GM12865 (cell line): ENCODE measurements at regions not wholly inside any gene's neighbourhood (a gene's known extent, or its start where the extent isn't known, plus 50 kb on each side); places are given as distances from the start of the nearest gene placed in this dataset.
A peak's percentile ranks its signal among the peaks of the same experiment; 100 is the strongest.

ENCODE experiments used
- DNase-seq: peaks from one replicate; pipeline ENCODE4 v3.0.0; 2010; ENCODE audit warnings: low read depth
- H3K4me3 ChIP-seq: 2 replicates; pipeline ENCODE4 v1.5.1; 2011; ENCODE audit warnings: mild to moderate bottlenecking, low read depth, low read length, control low read depth
- TF ChIP-seq, protein P1 (sequence below): IDR thresholded peaks from 2 replicates; pipeline ENCODE4 v1.5.1; 2011; ENCODE audit warnings: low read length, control low read depth, low read depth, inconsistent platforms; ENCODE audit not compliant: insufficient read depth; ENCODE audit errors: missing control alignments

DNA sequence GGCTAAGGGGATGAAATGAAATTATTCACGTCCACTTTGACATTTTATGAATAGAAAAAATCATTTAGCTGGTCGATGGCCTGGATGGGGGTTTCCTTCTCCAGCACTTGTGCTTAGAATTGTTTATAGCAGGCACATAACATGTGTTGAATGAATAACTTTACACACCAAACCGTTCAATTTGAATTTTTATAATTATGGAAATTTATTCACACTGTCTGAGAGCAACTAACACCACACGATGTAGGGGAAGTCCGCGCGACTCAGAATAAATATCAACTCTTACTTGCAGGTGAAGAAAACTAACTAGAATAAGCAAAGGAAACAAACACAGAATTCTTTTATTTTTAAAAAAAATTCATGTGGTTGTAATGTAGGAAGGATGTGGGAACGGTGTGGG is 81.3 kb downstream of the MINAR1 start:
- TF ChIP-seq, protein P1, sequence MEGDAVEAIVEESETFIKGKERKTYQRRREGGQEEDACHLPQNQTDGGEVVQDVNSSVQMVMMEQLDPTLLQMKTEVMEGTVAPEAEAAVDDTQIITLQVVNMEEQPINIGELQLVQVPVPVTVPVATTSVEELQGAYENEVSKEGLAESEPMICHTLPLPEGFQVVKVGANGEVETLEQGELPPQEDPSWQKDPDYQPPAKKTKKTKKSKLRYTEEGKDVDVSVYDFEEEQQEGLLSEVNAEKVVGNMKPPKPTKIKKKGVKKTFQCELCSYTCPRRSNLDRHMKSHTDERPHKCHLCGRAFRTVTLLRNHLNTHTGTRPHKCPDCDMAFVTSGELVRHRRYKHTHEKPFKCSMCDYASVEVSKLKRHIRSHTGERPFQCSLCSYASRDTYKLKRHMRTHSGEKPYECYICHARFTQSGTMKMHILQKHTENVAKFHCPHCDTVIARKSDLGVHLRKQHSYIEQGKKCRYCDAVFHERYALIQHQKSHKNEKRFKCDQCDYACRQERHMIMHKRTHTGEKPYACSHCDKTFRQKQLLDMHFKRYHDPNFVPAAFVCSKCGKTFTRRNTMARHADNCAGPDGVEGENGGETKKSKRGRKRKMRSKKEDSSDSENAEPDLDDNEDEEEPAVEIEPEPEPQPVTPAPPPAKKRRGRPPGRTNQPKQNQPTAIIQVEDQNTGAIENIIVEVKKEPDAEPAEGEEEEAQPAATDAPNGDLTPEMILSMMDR, result no peak
- no peak overlapping the region for H3K4me3 ChIP-seq
- no peak for DNase-seq

DNA sequence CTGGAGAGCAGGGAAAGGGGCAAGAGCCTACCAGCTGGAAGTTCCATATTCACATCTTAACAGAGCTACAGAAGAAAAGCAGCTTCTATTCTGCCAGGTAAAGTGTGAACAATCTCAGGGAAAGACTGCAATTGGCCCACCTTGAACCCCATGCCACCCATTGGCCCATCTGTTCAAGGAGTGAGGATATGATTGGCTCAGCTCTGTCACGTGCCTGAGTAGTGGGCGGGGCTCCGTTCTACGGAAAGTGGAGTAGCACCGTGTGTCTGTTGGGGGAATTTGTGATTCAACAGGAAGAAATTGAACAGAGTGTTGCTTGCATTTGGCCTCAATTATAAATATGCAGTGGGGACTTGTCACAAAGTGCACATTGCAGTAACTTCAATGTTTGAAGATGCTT is 81.8 kb downstream of the MINAR1 start:
- H3K4me3 ChIP-seq, result no peak overlapping the region
- TF ChIP-seq, protein P1, result no peak
- no peak for DNase-seq

DNA sequence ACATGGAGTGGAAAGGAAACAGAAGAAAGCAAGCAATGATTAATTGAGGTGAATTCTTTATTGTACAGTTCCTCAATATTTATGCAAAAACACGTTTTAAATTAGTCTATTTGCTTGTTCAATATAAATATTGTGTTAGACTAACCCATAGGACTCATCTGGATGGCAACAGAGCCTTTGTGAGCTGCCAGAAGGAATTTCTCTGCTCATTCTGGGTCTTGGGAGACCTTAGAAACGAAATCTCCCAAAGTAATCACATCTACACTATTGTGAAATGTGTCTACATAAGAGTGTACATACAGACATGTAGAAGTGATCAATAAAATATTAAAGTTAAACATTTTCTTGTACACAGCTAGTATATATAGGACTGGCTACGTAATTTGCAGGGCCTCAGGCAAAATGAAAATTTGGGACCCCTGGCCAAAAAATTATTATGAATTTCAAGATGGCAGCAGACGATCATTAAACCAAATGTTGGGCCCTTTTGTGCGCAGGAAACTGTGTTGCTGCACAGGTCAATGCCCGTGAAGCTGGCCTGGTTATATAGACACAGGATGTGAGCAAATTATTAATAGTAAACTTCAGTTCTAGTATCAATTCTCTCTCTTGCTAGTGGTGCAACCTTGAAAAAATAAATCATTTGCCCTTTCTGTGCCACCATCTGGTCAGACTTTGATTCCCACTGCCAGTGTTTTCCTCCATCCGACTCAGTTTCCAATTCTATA is 83.3 kb downstream of the MINAR1 start:
- DNase-seq, result peak; percentile 5
- TF ChIP-seq, protein P1, result no peak
- H3K4me3 ChIP-seq, result no peak overlapping the region

DNA sequence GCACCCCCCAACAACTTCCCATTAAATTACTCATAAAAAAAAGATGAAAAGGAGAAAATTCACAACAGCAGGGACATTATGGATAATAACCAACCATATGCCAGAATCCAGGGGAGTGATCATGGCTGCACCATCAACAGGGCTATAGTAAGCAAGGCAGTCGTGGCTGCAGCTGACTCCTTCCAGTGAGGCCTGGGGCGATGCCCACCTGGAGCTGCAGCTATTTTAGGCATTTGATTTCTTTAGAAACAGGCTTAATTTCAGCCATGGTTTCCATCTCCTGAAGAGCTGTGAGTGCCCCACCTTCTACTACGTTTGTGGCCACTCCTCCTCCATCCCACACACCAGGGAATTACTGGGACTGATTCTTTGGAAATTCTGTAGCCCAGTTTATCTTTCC is 84.0 kb downstream of the MINAR1 start:
- TF ChIP-seq, protein P1, result no peak
- no peak overlapping the region for H3K4me3 ChIP-seq
- DNase-seq, result no peak

DNA sequence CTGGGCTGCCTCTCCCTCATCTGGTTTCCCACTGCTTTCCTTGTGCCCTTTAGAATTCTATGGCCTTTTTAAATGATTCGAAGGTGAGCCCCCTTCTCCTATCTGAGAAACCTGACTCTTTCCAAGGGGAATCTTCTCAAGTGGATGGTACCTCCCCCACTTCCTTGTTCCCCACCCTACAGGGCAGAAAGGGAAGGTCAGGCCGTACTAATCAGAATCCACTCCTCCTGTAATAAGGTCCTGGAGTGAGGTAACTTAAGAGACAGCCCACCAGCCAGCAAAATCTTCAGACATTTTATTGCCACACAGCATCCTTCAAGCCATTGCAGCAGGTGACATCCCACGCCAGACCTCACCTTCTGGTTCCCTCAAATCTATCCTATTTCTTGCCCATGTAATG is 84.5 kb downstream of the MINAR1 start:
- no peak for DNase-seq
- H3K4me3 ChIP-seq, result no peak overlapping the region
- TF ChIP-seq, protein P1, result no peak

DNA sequence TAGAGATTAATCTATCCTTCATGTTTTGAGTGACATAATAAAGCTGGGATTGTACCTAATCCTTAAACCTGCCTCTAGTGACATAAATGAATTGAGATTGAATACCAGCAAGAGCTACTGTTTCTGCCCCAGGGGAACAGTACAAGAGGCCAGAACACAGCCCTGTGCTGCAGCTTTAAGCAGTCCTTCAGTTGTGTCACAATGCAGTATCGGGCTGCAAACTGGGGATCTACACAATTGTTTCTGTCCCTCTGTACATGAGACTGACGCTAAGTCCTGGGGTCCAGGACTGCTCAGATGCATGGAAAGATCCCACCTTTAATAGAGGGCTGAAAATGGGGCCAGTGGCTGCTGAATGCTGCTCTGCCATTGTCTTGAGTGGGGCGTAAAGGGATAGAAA is 87.5 kb downstream of the MINAR1 start:
- TF ChIP-seq, protein P1, result no peak
- H3K4me3 ChIP-seq, result no peak overlapping the region
- DNase-seq, result no peak

DNA sequence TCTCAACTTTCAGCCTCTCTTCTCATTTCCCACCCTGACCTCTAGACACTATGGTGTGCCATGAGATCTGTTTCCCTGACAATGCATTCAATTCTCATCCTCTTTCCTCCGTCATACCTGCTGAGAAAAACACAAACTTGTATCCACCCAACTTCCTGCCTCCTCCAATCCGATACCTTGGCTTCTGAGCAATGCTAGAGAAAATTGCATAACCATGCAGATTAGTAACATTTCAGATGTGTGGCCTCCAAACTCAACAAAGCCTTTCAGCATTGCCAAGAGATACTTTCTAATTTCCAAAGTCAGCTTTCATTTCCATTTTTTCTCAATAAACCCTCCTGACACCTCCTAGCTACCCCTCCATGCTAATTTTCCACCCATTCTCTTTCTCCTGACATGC is 88.5 kb downstream of the MINAR1 start:
- TF ChIP-seq, protein P1, result no peak
- DNase-seq, result no peak
- no peak overlapping the region for H3K4me3 ChIP-seq
